ENCODE measurements at regions not wholly inside any gene's neighbourhood (a gene's known extent, or its start where the extent isn't known, plus 50 kb on each side); places are given as distances from the start of the nearest gene placed in this dataset.
"Not testable (repeated sequence)": the region's sequence is repeated elsewhere in the genome, so short reads cannot be mapped to it uniquely, and the experiment has no call there.

DNA sequence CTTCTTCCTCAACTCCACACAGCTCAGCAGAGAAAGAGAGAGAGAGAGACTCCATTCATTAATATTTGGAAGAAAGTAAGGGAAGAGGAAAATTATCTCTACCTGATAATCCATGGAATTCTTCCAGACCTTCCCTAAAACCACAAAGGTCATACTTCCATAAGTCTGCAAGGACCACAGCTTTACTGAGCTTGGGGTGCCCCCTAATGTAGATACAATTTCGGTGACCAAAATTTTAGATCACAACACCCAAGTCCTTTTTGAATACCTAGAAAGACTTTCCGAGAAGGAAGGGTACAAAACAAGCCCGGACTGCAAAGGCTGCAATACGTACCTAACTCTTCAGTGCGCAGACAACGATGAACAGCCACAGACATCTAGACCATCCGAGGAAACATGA is 523.9 kb downstream of the GLUD2 start:
- Histone ChIP-seq H3K27ac (ENCODE audit: low read depth in 1 of 2, low read length in 2 of 2) (no peak overlapping the region), H3K9ac (ENCODE audit: low read depth in 1 of 2, low read length in 2 of 2) (no peak overlapping the region), H3K9me3 (ENCODE audit: control insufficient read depth in 4 of 4, low read length in 3 of 4) (no peaks in the 10 kb centered on the region), H3K4me1 (ENCODE audit: control insufficient read depth in 4 of 4, insufficient read depth in 4 of 4, low read length in 3 of 4) (no peaks in the 10 kb centered on the region), H3K36me3 (ENCODE audit: control insufficient read depth in 4 of 4, insufficient read depth in 3 of 4, low read depth in 1 of 4, low read length in 3 of 4) (no peaks in the 10 kb centered on the region), H3K27me3 (ENCODE audit: control insufficient read depth in 4 of 4, insufficient read depth in 4 of 4, low read length in 3 of 4) (no peaks in the 10 kb centered on the region), H3K4me3 (ENCODE audit: low read depth in 1 of 3, low read length in 3 of 3) (no peak overlapping the region)
- WGBS: 81% methylated on average over 7 of the region's 7 CpGs
- TF ChIP-seq, protein P1, sequence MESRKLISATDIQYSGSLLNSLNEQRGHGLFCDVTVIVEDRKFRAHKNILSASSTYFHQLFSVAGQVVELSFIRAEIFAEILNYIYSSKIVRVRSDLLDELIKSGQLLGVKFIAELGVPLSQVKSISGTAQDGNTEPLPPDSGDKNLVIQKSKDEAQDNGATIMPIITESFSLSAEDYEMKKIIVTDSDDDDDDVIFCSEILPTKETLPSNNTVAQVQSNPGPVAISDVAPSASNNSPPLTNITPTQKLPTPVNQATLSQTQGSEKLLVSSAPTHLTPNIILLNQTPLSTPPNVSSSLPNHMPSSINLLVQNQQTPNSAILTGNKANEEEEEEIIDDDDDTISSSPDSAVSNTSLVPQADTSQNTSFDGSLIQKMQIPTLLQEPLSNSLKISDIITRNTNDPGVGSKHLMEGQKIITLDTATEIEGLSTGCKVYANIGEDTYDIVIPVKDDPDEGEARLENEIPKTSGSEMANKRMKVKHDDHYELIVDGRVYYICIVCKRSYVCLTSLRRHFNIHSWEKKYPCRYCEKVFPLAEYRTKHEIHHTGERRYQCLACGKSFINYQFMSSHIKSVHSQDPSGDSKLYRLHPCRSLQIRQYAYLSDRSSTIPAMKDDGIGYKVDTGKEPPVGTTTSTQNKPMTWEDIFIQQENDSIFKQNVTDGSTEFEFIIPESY (IDR thresholded peaks at IDR 0.05): no peak
- TF ChIP-seq SP1 (IDR thresholded peaks at IDR 0.05): no peak
- no peak for DNase-seq (ENCODE audit: low spot score)

DNA sequence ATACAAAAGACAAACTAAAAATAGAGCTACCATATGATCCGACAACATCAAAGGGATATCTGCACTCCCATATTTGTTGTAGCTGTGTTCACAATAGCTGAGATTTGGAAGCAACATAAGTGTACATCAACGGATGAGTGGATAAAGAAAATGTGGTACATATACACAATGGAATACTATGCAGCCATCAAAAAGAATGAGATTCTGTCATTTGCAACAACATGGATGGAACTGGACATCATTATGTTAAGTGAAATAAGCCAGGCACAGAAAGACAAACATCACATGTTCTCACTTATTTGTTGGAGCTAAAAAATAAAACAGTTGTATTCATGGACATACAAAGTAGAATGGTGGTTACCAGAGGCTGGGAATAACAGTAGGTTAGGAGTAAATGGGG is 527.0 kb downstream of the GLUD2 start:
- H3K4me1 ChIP-seq (ENCODE audit: control insufficient read depth in 4 of 4, insufficient read depth in 4 of 4, low read length in 3 of 4); H3K36me3 ChIP-seq (ENCODE audit: control insufficient read depth in 4 of 4, insufficient read depth in 3 of 4, low read depth in 1 of 4, low read length in 3 of 4): not testable (repeated sequence)
- WGBS: 94% methylated on average over 2 of the region's 2 CpGs

DNA sequence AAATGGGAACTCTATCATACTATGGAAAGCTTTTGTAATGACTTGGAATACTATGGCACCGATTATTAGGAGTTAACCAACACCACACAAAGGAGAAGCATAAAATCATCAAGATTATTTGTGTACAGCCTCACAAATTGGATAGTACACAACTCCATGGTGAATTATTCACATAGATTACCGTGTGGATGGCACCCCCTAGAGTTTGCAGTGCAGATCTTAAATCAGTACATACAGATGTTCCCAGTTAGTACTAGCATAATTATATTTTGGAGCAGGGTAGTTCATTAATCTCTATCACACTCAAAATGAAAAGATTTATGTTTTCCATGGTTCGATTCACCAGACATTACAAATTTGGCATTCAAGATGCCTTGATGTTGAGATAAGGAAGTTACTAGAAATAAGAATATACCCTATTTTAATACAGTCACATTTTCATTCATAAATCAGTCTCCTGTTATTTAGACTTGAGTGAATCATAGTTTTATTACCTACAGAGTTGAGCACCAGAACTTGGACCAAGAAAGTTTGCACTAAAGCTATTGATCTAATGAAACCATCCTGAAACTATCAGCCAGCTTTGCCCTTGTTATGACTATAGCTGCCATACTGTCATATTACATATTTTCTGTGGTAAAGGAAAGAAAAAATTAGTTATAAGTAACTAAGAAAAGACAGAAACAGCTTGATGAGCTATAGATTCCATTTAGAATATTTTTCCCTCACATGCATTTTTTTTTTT is 531.8 kb downstream of the GLUD2 start:
- no peak overlapping the region for H3K27ac ChIP-seq (ENCODE audit: low read depth in 1 of 2, low read length in 2 of 2)
- H3K4me1 ChIP-seq (ENCODE audit: control insufficient read depth in 4 of 4, insufficient read depth in 4 of 4, low read length in 3 of 4): no peaks in the 10 kb centered on the region
- no peaks in the 10 kb centered on the region for H3K27me3 ChIP-seq (ENCODE audit: control insufficient read depth in 4 of 4, insufficient read depth in 4 of 4, low read length in 3 of 4)
- no peak overlapping the region for H3K4me3 ChIP-seq (ENCODE audit: low read depth in 1 of 3, low read length in 3 of 3)
- no peak for DNase-seq (ENCODE audit: low spot score)
- H3K9me3 ChIP-seq (ENCODE audit: control insufficient read depth in 4 of 4, low read length in 3 of 4): no peaks in the 10 kb centered on the region
- WGBS: 11% methylated on average over 3 of the region's 3 CpGs
- no peaks in the 10 kb centered on the region for H3K36me3 ChIP-seq (ENCODE audit: control insufficient read depth in 4 of 4, insufficient read depth in 3 of 4, low read depth in 1 of 4, low read length in 3 of 4)
- no peak overlapping the region for H3K9ac ChIP-seq (ENCODE audit: low read depth in 1 of 2, low read length in 2 of 2)
- TF ChIP-seq, protein P2, sequence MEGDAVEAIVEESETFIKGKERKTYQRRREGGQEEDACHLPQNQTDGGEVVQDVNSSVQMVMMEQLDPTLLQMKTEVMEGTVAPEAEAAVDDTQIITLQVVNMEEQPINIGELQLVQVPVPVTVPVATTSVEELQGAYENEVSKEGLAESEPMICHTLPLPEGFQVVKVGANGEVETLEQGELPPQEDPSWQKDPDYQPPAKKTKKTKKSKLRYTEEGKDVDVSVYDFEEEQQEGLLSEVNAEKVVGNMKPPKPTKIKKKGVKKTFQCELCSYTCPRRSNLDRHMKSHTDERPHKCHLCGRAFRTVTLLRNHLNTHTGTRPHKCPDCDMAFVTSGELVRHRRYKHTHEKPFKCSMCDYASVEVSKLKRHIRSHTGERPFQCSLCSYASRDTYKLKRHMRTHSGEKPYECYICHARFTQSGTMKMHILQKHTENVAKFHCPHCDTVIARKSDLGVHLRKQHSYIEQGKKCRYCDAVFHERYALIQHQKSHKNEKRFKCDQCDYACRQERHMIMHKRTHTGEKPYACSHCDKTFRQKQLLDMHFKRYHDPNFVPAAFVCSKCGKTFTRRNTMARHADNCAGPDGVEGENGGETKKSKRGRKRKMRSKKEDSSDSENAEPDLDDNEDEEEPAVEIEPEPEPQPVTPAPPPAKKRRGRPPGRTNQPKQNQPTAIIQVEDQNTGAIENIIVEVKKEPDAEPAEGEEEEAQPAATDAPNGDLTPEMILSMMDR (IDR thresholded peaks at IDR 0.05; ENCODE audit: low read depth, low read length, missing input control): peak; percentile 38
- TF ChIP-seq, protein P1 (IDR thresholded peaks at IDR 0.05): no peak
- TF ChIP-seq RAD21 (IDR thresholded peaks at IDR 0.05) (peak; percentile 68 to 79), HNF4G (IDR thresholded peaks at IDR 0.05) (no peak), JUND (IDR thresholded peaks at IDR 0.05) (no peak)

More for the DNA sequence above, 527.0 kb downstream of the GLUD2 start:
- H3K4me3 ChIP-seq (ENCODE audit: low read depth in 1 of 3, low read length in 3 of 3); H3K27me3 ChIP-seq (ENCODE audit: control insufficient read depth in 4 of 4, insufficient read depth in 4 of 4, low read length in 3 of 4); H3K9ac ChIP-seq (ENCODE audit: low read depth in 1 of 2, low read length in 2 of 2); H3K27ac ChIP-seq (ENCODE audit: low read depth in 1 of 2, low read length in 2 of 2); DNase-seq (ENCODE audit: low spot score); H3K9me3 ChIP-seq (ENCODE audit: control insufficient read depth in 4 of 4, low read length in 3 of 4): not testable (repeated sequence)
